ENCODE measurements at regions not wholly inside any gene's neighbourhood (a gene's known extent, or its start where the extent isn't known, plus 50 kb on each side); places are given as distances from the start of the nearest gene placed in this dataset.

DNA sequence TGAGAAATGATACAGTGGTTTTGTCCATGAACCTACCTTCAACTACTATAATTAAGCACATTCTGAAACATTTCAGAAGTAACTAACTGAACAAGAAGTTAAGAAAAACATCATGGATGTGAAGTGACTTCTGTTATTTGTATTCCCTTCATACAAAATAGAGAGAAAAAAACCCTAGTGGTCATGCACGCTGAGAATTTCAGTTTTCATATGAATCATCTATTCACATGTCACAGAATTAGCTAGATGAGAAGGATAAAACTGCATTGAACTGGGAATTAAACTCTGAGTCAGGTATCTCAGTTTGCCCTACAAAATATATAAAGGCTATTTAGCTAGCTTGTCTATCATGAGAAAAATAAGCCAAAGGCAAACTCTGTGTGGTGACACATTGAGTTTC, 451.8 kb upstream of the FTMT start:
- Histone ChIP-seq H3K4me2 (replicated peaks; ENCODE audit: low read depth, low read length, poor library complexity, severe bottlenecking) (no peak overlapping the region), H3K36me3 (replicated peaks in 1 of 2; ENCODE audit: control extremely low read depth in 1 of 2, control insufficient read depth in 1 of 2, extremely low read depth in 1 of 2, insufficient read depth in 2 of 2, low read length in 1 of 2) (no peaks in the 10 kb centered on the region), H3K27me3 (replicated peaks in 1 of 4; ENCODE audit: control extremely low read depth in 1 of 4, control insufficient read depth in 3 of 4, insufficient read depth in 4 of 4, low read length in 3 of 4) (no peaks in the 10 kb centered on the region), H3K4me3 (ENCODE audit: control extremely low read depth in 1 of 5, extremely low read depth in 1 of 5, insufficient read depth in 1 of 5, low read depth in 2 of 5, low read length in 4 of 5) (no peak overlapping the region), H4K20me1 (ENCODE audit: control insufficient read depth, insufficient read depth, low read length, poor library complexity, severe bottlenecking) (no peaks in the 10 kb centered on the region), H3K9ac (ENCODE audit: low read length) (no peak overlapping the region), H3K79me2 (ENCODE audit: control insufficient read depth, insufficient read depth, low read length) (no peaks in the 10 kb centered on the region), H3K9me3 (ENCODE audit: control extremely low read depth in 1 of 3, control insufficient read depth in 2 of 3, insufficient read depth in 1 of 3, low read length in 2 of 3) (peaks cover 0 to 7% (median 0%) of the 10 kb centered on the region in 3 donors), H2AFZ (ENCODE audit: insufficient read depth, low read depth, low read length, poor library complexity, severe bottlenecking) (no peak overlapping the region), H3K27ac (ENCODE audit: low read length in 2 of 2) (no peak overlapping the region), H3K4me1 (ENCODE audit: control insufficient read depth in 2 of 2, insufficient read depth in 2 of 2, low read length in 2 of 2) (no peaks in the 10 kb centered on the region)
- no peak for TF ChIP-seq EZH2 (IDR thresholded peaks at IDR 0.05; ENCODE audit: borderline replicate concordance, insufficient read depth, low read depth, low read length, poor library complexity, severe bottlenecking)
- TF ChIP-seq, protein P1, sequence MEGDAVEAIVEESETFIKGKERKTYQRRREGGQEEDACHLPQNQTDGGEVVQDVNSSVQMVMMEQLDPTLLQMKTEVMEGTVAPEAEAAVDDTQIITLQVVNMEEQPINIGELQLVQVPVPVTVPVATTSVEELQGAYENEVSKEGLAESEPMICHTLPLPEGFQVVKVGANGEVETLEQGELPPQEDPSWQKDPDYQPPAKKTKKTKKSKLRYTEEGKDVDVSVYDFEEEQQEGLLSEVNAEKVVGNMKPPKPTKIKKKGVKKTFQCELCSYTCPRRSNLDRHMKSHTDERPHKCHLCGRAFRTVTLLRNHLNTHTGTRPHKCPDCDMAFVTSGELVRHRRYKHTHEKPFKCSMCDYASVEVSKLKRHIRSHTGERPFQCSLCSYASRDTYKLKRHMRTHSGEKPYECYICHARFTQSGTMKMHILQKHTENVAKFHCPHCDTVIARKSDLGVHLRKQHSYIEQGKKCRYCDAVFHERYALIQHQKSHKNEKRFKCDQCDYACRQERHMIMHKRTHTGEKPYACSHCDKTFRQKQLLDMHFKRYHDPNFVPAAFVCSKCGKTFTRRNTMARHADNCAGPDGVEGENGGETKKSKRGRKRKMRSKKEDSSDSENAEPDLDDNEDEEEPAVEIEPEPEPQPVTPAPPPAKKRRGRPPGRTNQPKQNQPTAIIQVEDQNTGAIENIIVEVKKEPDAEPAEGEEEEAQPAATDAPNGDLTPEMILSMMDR (IDR thresholded peaks at IDR 0.05), result no peak
- ChIA-PET POLR2A (no interaction called here), CTCF (no interaction called here)
- intact Hi-C loops (cut with micrococcal nuclease), result no loop called here
- Mint-ChIP-seq H3K27me3 (no peaks in the 10 kb centered on the region), H3K4me3 (no peak overlapping the region), H3K4me1 (no peaks in the 10 kb centered on the region), H3K9me3 (ENCODE audit: insufficient read depth) (peaks cover 6% of the 10 kb centered on the region), H3K27ac (no peak overlapping the region)
- ATAC-seq (ENCODE audit: low read depth), result no peak
- DNase-seq, result no peak
- no CpG with 5 or more reads among the region's 1 CpG for WGBS (ENCODE audit: insufficient coverage)

DNA sequence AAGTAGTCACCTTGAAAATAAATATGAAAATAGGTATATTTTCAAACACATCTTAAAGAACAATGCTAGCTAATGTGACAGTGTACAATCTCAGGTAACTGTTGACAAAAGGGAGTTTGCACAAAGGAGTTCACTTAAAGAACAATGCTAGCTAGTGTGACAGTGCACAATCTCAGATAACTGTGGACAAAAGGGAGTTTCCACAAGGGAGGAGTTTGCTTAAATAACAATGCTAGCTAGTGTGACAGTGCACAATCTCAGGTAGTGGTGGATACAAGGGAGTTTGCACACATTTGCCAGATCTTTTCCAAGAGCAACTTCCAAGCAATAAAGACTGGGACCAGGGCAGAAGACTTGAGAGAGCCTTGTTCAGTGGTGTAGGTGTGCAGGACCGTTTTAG, 442.9 kb upstream of the FTMT start:
- no peak for ATAC-seq (ENCODE audit: low read depth)
- Histone ChIP-seq H3K9me3 (ENCODE audit: control extremely low read depth in 1 of 3, control insufficient read depth in 2 of 3, insufficient read depth in 1 of 3, low read length in 2 of 3) (no peaks in the 10 kb centered on the region), H3K79me2 (ENCODE audit: control insufficient read depth, insufficient read depth, low read length) (no peaks in the 10 kb centered on the region), H2AFZ (ENCODE audit: insufficient read depth, low read depth, low read length, poor library complexity, severe bottlenecking) (no peak overlapping the region), H3K36me3 (replicated peaks in 1 of 2; ENCODE audit: control extremely low read depth in 1 of 2, control insufficient read depth in 1 of 2, extremely low read depth in 1 of 2, insufficient read depth in 2 of 2, low read length in 1 of 2) (no peaks in the 10 kb centered on the region), H4K20me1 (ENCODE audit: control insufficient read depth, insufficient read depth, low read length, poor library complexity, severe bottlenecking) (no peaks in the 10 kb centered on the region), H3K27ac (ENCODE audit: low read length in 2 of 2) (no peak overlapping the region), H3K9ac (ENCODE audit: low read length) (no peak overlapping the region), H3K4me1 (ENCODE audit: control insufficient read depth in 2 of 2, insufficient read depth in 2 of 2, low read length in 2 of 2) (no peaks in the 10 kb centered on the region), H3K4me2 (replicated peaks; ENCODE audit: low read depth, low read length, poor library complexity, severe bottlenecking) (no peak overlapping the region), H3K4me3 (ENCODE audit: control extremely low read depth in 1 of 5, extremely low read depth in 1 of 5, insufficient read depth in 1 of 5, low read depth in 2 of 5, low read length in 4 of 5) (no peak overlapping the region), H3K27me3 (replicated peaks in 1 of 4; ENCODE audit: control extremely low read depth in 1 of 4, control insufficient read depth in 3 of 4, insufficient read depth in 4 of 4, low read length in 3 of 4) (no peaks in the 10 kb centered on the region)
- Mint-ChIP-seq H3K9me3 (ENCODE audit: insufficient read depth) (peaks cover 3% of the 10 kb centered on the region), H3K4me3 (no peak overlapping the region), H3K4me1 (no peaks in the 10 kb centered on the region), H3K27me3 (no peaks in the 10 kb centered on the region), H3K27ac (no peak overlapping the region)
- CTCF ChIA-PET, result no interaction called here
- no peak for DNase-seq
- POLR2A ChIA-PET, result no interaction called here
- intact Hi-C loops (cut with micrococcal nuclease), result no loop called here
- no peak for TF ChIP-seq EZH2 (IDR thresholded peaks at IDR 0.05; ENCODE audit: borderline replicate concordance, insufficient read depth, low read depth, low read length, poor library complexity, severe bottlenecking)
- TF ChIP-seq, protein P1 (IDR thresholded peaks at IDR 0.05), result no peak
- no CpG with 5 or more reads among the region's 1 CpG for WGBS (ENCODE audit: insufficient coverage)

Data from B cell (primary cell).